Neutrophil (primary cell): ENCODE measurements at regions not wholly inside any gene's neighbourhood (a gene's known extent, or its start where the extent isn't known, plus 50 kb on each side); places are given as distances from the start of the nearest gene placed in this dataset.

Source experiments
- H3K27ac ChIP-seq: fragments of 200-600 bp; sonication (generic); 2 replicates; pipeline ENCODE4 v1.5.1; 2016; ENCODE audit warnings: mild to moderate bottlenecking, moderate library complexity
- H3K27me3 ChIP-seq: fragments of 200-600 bp; sonication (generic); 2 replicates; pipeline ENCODE4 v1.6.0; 2016; ENCODE audit warnings: mild to moderate bottlenecking
- H3K36me3 ChIP-seq: fragments of 200-600 bp; sonication (generic); 2 replicates; pipeline ENCODE4 v1.5.1; 2017
- H3K4me1 ChIP-seq, 2 experiments: fragments of 200-600 bp in 1 of 2; sonication (generic) in 1 of 2; 1 replicate in 1 of 2; 2 replicates in 1 of 2; pipeline versions ENCODE4 v1.5.1 to v1.6.1; 2013 to 2016; ENCODE audit warnings: low read depth in 1 of 2, low read length in 1 of 2, mild to moderate bottlenecking in 1 of 2, moderate library complexity in 1 of 2; ENCODE audit not compliant: control insufficient read depth in 1 of 2, insufficient read depth in 1 of 2
- H3K4me3 ChIP-seq, 2 experiments: fragments of 200-600 bp in 1 of 2; sonication (generic) in 1 of 2; 1 replicate in 1 of 2; 2 replicates in 1 of 2; pipeline ENCODE4 v1.5.1; 2013 to 2016; ENCODE audit warnings: low read depth in 1 of 2, low read length in 1 of 2, mild to moderate bottlenecking in 1 of 2, moderate library complexity in 1 of 2
- H3K9me3 ChIP-seq: fragments of 200-600 bp; sonication (generic); 2 replicates; pipeline ENCODE4 v1.5.1; 2016
- CTCF ChIP-seq: fragments of 200-600 bp; sonication (generic); IDR thresholded peaks from 2 replicates; pipeline ENCODE4 v1.5.1; 2016; ENCODE audit warnings: antibody characterized with exemption

DNA sequence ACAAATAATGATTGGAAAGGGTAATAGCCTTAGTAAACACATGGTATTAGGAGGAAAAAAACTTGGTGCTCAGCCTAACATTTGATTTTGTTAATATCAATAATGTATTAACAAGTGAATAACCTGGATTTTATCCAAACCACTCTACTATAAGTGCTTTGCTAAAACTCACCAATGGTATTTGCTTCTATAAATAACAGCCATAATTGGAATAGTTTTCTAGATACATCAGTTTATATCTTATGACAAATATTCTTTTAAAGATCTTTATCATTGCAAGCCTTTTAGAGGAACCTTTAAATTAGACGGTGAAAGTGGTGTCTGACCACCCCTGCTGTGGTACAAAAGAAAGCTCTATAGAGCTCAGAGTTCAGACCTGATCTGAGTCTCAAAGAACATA lies 123.9 kb downstream of the SHOX2 start:
- Histone ChIP-seq H3K36me3 (no peaks in the 10 kb centered on the region), H3K4me3 (no peak overlapping the region), H3K27ac (no peak overlapping the region), H3K27me3 (no peaks in the 10 kb centered on the region), H3K4me1 (no peaks in the 10 kb centered on the region), H3K9me3 (no peaks in the 10 kb centered on the region)
- no peak for TF ChIP-seq CTCF

DNA sequence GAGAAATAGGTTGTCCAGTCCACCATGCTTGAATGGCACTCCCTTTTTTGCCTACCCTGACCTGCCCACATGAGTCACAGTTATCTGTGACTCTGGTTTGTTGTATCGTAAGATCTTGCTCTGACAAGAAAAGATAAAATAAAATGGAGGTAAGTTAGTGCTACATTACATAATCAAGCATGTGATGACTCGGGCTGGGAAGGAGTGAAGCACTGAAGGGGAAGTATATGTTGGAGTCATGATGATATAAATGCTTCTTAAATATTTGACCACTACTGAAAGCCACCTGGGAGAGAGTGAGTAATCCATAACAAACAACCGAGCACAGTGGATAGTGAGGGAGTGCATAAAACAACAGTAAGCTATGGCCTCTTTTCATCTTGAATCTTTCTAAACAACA lies 124.4 kb downstream of the SHOX2 start:
- no peak overlapping the region for H3K4me3 ChIP-seq
- no peaks in the 10 kb centered on the region for H3K27me3 ChIP-seq
- no peak for TF ChIP-seq CTCF
- no peaks in the 10 kb centered on the region for H3K36me3 ChIP-seq
- no peaks in the 10 kb centered on the region for H3K4me1 ChIP-seq
- H3K9me3 ChIP-seq, result no peaks in the 10 kb centered on the region
- H3K27ac ChIP-seq, result no peak overlapping the region

DNA sequence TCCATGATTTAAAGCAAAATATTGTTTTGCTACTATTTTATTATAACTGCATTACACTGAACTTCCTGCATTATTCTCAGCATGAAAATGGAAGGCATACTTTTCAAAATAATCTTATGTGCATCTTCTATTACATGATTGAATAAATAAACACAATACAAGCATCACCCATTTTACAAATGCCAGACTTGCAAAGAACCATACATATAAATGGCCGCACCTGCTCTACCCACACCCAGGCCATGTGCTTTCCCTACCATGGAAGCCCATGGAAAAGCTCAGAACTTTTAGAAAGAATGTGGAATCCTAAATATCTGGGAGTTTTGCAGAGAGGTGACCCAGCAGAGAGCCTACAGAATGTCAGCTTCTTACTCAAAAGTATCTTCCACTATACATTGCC lies 127.2 kb downstream of the SHOX2 start:
- no peak for TF ChIP-seq CTCF
- no peaks in the 10 kb centered on the region for H3K9me3 ChIP-seq
- no peaks in the 10 kb centered on the region for H3K27me3 ChIP-seq

DNA sequence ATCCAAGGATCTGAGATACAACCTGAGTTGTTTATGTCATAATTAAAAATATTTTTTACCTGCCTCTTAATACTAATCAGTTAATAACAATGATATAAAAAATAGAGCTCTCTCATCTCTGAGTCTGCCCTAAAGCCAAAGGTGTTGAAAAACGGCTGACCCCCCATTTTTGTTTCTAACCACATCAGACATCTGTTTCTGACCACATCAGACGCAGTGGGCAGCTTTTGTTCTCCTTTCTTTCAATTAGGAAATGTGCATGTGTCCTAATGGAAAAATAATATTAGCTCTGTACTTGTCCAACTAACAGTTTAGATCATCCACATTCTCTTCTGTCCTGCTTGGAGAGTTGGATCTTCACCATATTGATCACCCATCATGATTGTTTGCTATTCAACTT lies 144.6 kb downstream of the SHOX2 start:
- Histone ChIP-seq H3K4me3 (no peak overlapping the region), H3K4me1 (no peaks in the 10 kb centered on the region), H3K36me3 (no peaks in the 10 kb centered on the region), H3K9me3 (no peaks in the 10 kb centered on the region), H3K27ac (no peak overlapping the region), H3K27me3 (no peaks in the 10 kb centered on the region)
- TF ChIP-seq CTCF, result no peak

More for the DNA sequence above, 127.2 kb downstream of the SHOX2 start:
- no peak overlapping the region for H3K27ac ChIP-seq
- H3K4me1 ChIP-seq, result no peaks in the 10 kb centered on the region
- no peak overlapping the region for H3K4me3 ChIP-seq
- H3K36me3 ChIP-seq, result no peaks in the 10 kb centered on the region

DNA sequence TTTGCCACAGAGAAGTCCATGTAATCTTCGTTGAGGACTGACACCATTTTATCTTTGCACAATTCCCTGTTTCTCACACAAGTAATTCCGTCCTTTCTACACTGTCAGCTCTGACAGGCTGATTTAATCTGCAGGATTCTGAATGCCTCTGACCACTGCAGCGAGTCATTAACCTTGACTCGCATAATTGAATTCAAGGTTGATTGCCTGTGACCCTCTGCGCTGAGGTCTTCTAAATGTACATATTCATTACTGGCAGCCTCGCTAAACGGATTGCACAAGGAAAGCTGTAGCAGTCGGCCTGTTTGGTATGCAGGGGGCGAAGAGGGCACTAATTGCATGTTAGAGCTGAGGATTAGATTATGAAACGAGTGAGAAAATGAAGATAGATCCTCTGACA lies 147.8 kb downstream of the SHOX2 start:
- no peak overlapping the region for H3K27ac ChIP-seq
- H3K27me3 ChIP-seq, result no peaks in the 10 kb centered on the region
- no peaks in the 10 kb centered on the region for H3K9me3 ChIP-seq
- no peak for TF ChIP-seq CTCF
- no peaks in the 10 kb centered on the region for H3K4me1 ChIP-seq
- no peak overlapping the region for H3K4me3 ChIP-seq
- H3K36me3 ChIP-seq, result no peaks in the 10 kb centered on the region

DNA sequence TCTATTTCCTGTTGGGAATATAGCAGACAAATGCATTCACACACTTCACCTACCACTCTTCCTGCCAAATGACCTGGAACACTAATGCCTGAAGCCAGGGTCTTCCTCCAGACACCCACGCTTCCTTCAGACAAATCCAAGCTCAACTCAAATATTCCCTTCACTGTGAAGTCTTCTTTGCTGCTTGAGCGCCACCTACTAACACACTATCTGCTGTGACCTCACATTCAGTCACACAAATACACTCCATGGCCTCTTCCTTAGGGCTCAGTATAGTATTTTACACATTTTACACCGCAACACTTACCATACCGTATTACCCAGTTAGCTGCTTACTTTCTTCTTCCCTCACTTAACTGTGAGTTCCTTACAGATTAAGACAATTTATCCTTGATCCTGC lies 149.4 kb downstream of the SHOX2 start:
- Histone ChIP-seq H3K4me1 (no peaks in the 10 kb centered on the region), H3K27ac (no peak overlapping the region), H3K27me3 (no peaks in the 10 kb centered on the region), H3K4me3 (no peak overlapping the region), H3K36me3 (no peaks in the 10 kb centered on the region), H3K9me3 (no peaks in the 10 kb centered on the region)
- no peak for TF ChIP-seq CTCF
